IPS DF 6.9 (cell line): ENCODE measurements at regions not wholly inside any gene's neighbourhood (a gene's known extent, or its start where the extent isn't known, plus 50 kb on each side); places are given as distances from the start of the nearest gene placed in this dataset.

Experiments
- DNase-seq: peaks from one replicate; pipeline ENCODE4 v3.0.0-alpha.2; 2013; ENCODE audit warnings: low read depth, low spot score
- H3K27ac ChIP-seq: one replicate; pipeline ENCODE4 v1.5.1; 2013; ENCODE audit warnings: low read length, control low read depth
- H3K27me3 ChIP-seq: 2 replicates; pipeline ENCODE4 v1.6.1; 2013; ENCODE audit warnings: mild to moderate bottlenecking, low read length; ENCODE audit not compliant: control insufficient read depth, insufficient read depth
- H3K36me3 ChIP-seq: 2 replicates; pipeline ENCODE4 v1.6.1; 2013; ENCODE audit warnings: low read length; ENCODE audit not compliant: control insufficient read depth, insufficient read depth
- H3K4me1 ChIP-seq: 2 replicates; pipeline ENCODE4 v1.6.1; 2013; ENCODE audit warnings: low read length; ENCODE audit not compliant: control insufficient read depth, insufficient read depth
- H3K4me3 ChIP-seq: 2 replicates; pipeline ENCODE4 v1.5.1; 2013; ENCODE audit warnings: mild to moderate bottlenecking, low read length
- H3K9me3 ChIP-seq: 2 replicates; pipeline ENCODE4 v1.6.1; 2013; ENCODE audit warnings: low read length, inconsistent platforms; ENCODE audit not compliant: control insufficient read depth, insufficient read depth
- WGBS: extraction: QIAGEN DNeasy Blood & Tissue Kit; methylation state at CpG from one replicate; pipeline ENCODE4 v1.1.7; 2013; ENCODE audit warnings: mixed read lengths, missing lambda C conversion rate; ENCODE audit not compliant: insufficient read length, insufficient coverage; 5-methylcytosine and 5-hydroxymethylcytosine counted together

DNA sequence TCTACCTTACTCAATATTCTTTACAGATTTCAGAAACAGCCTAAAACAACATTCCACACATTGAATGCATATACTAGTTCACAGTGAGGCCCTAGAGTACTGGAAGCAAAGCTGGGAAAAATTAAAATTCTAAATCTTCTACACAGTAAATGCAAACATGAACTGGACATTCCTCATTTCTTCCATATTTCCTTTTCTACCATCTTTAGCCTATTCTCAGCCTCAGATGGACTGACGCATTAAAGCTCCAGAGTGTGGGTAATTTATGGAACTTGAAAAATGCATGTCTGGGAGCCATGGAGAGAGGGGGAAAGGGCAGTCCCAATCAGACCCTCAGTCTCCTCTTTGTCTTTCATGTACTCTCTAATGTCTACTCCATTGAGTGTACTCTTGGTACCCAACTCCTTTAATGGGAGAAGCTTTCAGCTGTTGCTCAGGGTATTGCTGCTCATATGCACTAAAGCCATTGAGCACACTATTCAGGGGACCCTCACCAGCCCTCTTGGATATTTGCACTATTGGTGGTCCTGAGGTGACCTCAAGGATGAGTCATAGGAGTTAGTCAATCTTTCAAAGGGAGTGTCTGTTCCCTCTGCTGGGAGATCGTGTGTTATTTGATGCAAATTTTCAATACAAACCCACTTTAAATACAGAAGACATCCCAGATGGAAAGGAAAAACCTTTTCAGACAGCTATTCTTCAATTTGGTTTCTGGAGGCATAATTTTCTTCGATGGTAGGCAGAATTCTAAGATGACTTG is 83.3 kb upstream of the KCNJ15 start:
- H3K4me1 ChIP-seq, result peaks cover 5% of the 10 kb centered on the region; the same call in 1 of the 2 replicates
- no peak for DNase-seq
- no CpG with 5 or more reads among the region's 3 CpGs for WGBS
- no peaks in the 10 kb centered on the region for H3K27me3 ChIP-seq
- H3K9me3 ChIP-seq, result no peaks in the 10 kb centered on the region
- H3K36me3 ChIP-seq, result no peaks in the 10 kb centered on the region
- H3K4me3 ChIP-seq, result no peak overlapping the region
- no peak overlapping the region for H3K27ac ChIP-seq

DNA sequence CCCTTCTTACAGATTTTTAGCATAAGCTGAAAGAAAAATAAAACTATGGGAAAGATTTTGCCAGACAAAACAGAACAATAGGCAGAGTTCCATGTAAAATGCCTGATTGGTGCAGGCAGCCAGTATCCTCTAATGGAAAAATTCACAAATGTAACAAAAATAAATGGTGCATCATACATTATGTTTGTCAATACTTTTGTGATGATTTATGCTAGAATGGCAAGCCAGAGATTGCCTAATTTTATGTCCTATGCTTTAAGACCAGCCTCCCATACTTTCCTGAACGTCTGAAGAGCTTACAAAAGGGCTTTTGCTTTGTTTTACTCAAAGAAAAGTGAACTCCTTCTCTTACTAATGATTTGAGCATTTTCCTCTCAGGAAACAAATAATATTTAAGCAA is 81.5 kb upstream of the KCNJ15 start:
- Histone ChIP-seq H3K27ac (no peak overlapping the region), H3K4me1 (peaks cover 5% of the 10 kb centered on the region; the same call in 1 of the 2 replicates), H3K36me3 (no peaks in the 10 kb centered on the region), H3K4me3 (no peak overlapping the region), H3K9me3 (no peaks in the 10 kb centered on the region), H3K27me3 (no peaks in the 10 kb centered on the region)
- no peak for DNase-seq
- no CpG with 5 or more reads among the region's 1 CpG for WGBS

DNA sequence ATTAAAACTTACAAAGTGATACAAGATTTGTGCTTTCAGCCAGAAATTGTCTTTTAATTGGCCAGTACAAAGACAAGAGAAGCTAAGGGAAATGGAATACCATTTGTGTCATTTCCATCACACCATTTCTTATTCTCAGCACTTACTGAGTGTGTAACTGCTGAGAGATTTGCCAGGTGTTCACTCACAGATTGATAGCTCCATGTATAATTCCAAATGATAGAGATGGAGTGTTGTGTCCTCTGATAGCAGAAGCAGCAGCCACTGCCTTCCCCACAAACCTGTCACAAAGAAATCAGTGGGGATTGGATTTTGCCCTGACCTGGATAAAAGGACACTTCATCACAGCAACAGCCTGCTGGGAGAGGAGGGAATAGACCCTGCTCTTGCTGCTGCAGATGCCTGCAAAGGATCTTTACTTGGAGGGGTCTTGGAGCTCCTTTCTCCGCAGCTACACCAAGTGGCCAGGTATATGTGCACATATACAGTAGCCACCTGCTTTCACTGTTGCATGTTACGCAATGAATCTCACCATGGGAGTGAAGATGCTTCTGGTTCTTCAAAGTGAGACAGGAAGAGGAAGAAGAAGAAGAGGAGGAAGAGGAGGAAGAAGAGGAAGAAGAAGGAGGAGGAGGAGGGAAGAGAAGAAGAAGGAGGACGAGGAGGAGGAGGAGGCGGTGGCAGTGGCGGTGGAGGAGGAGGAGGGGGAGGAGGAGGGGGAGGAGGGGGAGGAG is 78.7 kb upstream of the KCNJ15 start:
- no peaks in the 10 kb centered on the region for H3K36me3 ChIP-seq
- no peaks in the 10 kb centered on the region for H3K27me3 ChIP-seq
- no CpG with 5 or more reads among the region's 5 CpGs for WGBS
- no peaks in the 10 kb centered on the region for H3K9me3 ChIP-seq
- no peaks in the 10 kb centered on the region; the same call in 1 of the 2 replicates for H3K4me1 ChIP-seq
- H3K4me3 ChIP-seq, result no peak overlapping the region
- H3K27ac ChIP-seq, result no peak overlapping the region
- DNase-seq, result no peak

DNA sequence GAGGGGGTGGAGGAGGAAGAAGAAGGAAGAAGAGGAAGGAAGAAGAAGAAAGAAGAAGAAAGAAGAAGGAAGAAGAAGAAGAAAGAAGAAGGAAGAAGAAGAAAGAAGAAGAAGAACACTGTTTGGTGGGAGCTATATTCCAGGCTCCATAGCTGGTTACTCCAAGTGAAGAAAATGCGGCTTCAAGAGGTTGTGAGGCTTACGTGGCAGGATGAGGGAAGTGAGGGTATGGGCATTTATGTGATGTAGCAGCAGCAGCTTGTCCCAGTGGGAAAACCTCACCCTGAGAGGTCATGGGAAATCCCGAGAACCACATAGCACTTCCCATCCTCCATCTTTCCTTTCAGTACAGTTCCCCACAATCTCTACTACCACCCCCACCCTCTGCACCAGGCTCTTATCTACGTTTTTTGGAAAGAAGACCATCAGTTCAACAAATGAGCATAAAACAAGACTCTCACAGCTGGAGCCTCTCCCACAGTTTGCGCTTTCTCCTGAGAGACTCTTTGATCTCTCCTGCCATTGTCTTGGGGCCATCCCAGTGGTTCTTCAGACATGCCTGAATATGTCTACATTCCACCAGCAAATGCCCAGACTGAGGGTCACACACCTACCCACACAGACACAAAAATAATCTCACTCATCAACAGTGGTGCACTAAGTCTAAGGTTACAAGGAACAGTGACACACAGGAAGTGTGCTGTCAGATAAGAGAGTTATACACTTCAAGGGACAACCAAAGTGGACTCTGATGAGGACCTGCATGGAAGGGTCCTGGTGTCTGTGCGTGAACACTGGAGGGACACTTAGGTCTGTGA is 77.9 kb upstream of the KCNJ15 start:
- no peak for DNase-seq
- Histone ChIP-seq H3K4me3 (no peak overlapping the region), H3K4me1 (no peaks in the 10 kb centered on the region; the same call in 1 of the 2 replicates), H3K9me3 (no peaks in the 10 kb centered on the region), H3K36me3 (no peaks in the 10 kb centered on the region), H3K27me3 (no peaks in the 10 kb centered on the region), H3K27ac (no peak overlapping the region)
- WGBS, result no CpG with 5 or more reads among the region's 6 CpGs

DNA sequence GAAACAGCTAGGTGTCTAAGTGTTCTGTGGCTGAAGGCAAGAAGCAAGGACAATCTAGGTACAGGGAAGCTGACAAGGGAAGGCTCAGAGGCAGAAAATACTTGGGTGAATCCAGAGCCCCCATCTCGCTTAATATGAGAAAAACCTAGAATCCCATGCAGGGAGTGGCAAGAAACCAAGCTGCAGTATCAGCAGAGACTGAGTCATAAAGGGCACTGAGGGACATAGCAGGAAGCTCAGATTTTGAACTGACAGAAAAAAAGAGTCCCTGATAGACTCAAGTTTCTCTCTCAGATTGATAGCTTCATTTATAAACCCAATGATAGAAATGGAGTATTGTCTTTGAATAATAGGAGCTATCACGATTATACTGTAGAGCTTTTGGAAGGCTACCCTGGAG is 77.3 kb upstream of the KCNJ15 start:
- H3K9me3 ChIP-seq, result no peaks in the 10 kb centered on the region
- WGBS, result no CpG with 5 or more reads among the region's 2 CpGs
- no peak overlapping the region for H3K4me3 ChIP-seq
- H3K27ac ChIP-seq, result no peak overlapping the region
- H3K4me1 ChIP-seq, result no peaks in the 10 kb centered on the region; the same call in 1 of the 2 replicates
- no peak for DNase-seq
- no peaks in the 10 kb centered on the region for H3K36me3 ChIP-seq
- no peaks in the 10 kb centered on the region for H3K27me3 ChIP-seq

DNA sequence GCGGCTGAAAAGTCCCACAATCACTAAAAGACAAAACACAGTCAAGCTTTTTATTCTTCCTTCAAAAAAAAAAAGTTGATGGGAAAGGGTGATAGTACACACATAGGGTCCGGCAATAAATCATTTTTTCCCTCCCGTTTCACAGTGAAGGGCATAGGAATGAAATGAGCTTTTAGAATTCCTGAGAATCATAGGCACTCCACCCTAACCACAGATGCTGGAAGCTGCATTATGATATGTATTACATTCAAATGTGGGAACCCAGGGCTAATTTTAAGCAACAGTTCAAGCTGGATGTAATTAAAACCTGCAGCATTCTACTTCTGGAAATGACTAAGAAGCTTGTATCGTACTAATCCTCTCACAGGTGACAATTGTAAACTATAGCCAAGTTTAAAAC is 75.7 kb upstream of the KCNJ15 start:
- no peaks in the 10 kb centered on the region for H3K9me3 ChIP-seq
- no peak for DNase-seq
- H3K27me3 ChIP-seq, result no peaks in the 10 kb centered on the region
- no CpG with 5 or more reads among the region's 4 CpGs for WGBS
- no peak overlapping the region for H3K4me3 ChIP-seq
- H3K4me1 ChIP-seq, result no peaks in the 10 kb centered on the region; the same call in 1 of the 2 replicates
- H3K36me3 ChIP-seq, result no peaks in the 10 kb centered on the region
- no peak overlapping the region for H3K27ac ChIP-seq

DNA sequence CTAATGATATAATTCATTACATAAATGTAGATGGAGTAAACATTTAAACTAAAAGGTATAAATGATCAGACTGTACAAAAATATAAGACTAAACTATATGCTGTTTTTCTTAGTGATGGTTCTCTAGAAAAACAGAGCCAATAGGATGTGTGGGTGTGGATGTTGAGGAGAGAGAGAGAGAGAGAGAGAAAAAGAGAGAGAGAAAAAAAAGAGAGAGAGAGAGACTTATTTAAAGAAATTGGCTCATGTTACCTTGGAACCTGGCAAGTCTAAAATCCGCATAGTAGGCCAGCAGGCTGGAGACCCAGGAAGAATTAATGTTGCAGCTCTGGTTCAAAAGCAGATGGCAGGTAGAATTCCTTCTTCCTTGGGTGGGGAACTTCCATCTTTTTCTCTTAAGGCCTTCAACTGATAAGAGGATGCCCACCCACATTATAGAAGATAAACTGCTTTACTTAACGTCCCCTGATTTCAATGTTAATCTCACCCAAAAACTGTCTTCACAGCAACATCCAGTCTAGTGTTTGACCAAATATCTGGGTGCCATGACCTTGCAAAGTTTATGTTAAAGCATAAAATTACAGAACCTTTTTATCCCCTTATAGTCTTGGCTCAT is 74.3 kb upstream of the KCNJ15 start:
- DNase-seq, result no peak
- Histone ChIP-seq H3K4me3 (no peak overlapping the region), H3K4me1 (no peaks in the 10 kb centered on the region; the same call in 1 of the 2 replicates), H3K27me3 (no peaks in the 10 kb centered on the region), H3K9me3 (no peaks in the 10 kb centered on the region; the same call in 1 of the 2 replicates), H3K36me3 (no peaks in the 10 kb centered on the region), H3K27ac (no peak overlapping the region)
- WGBS, result no CpG with 5 or more reads among the region's 2 CpGs

DNA sequence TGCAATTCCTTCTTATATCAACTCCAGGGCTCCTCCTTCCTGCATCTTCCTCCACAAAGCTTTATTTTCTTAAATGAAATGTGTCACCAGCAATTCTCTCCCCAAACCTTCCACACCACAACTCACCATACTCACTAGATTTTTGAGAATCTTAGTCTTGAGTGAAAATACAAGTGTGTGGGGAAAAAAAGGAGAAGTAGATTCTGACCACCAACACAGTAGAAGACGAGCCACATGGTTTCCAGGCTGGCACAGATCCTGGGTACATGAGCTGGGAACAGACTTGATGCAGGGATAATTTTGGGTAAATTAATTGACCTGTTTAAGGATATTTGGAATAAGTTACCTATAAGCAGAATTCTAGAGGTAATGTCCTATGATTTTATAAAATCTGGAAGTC is 72.8 kb upstream of the KCNJ15 start:
- no peaks in the 10 kb centered on the region for H3K27me3 ChIP-seq
- no peaks in the 10 kb centered on the region; the same call in 1 of the 2 replicates for H3K9me3 ChIP-seq
- no peaks in the 10 kb centered on the region for H3K36me3 ChIP-seq
- no peak overlapping the region for H3K27ac ChIP-seq
- DNase-seq, result no peak
- WGBS, result no CpG with 5 or more reads among the region's 1 CpG
- H3K4me1 ChIP-seq, result no peaks in the 10 kb centered on the region; the same call in 1 of the 2 replicates
- H3K4me3 ChIP-seq, result no peak overlapping the region

DNA sequence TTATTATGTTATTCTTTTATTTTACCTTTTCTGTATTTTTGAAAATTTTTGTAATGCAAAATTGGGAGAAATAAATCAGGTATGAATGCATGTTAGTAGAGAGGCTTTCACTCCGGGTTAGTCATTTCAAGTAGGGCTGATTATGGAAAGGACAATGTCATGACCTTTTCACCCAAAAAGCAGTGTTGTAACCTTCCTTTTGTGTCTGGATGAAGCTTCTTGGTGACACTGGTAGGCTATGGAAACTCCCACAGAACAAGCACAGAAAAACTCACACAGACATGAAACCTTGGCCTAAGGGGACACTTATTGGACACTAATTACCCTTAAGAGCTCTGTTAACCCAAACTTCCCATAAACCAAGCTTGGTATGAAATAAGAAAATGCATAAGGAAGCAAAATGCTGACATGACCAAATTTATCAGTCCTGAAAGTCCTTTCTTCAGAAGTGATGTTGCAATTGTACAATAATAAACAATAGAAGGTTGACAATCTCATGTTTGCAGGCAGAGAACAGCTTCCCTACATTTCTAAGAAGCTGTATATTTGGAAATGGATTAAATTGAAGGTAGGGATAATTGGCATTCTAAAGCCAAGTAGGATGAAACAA is 70.0 kb upstream of the KCNJ15 start:
- DNase-seq, result no peak
- Histone ChIP-seq H3K9me3 (no peaks in the 10 kb centered on the region; the same call in 1 of the 2 replicates), H3K36me3 (no peaks in the 10 kb centered on the region), H3K27ac (no peak overlapping the region), H3K27me3 (no peaks in the 10 kb centered on the region), H3K4me1 (no peaks in the 10 kb centered on the region), H3K4me3 (no peak overlapping the region)
- no CpG with 5 or more reads among the region's 1 CpG for WGBS
